ENCODE measurements at regions not wholly inside any gene's neighbourhood (a gene's known extent, or its start where the extent isn't known, plus 50 kb on each side); places are given as distances from the start of the nearest gene placed in this dataset.

- H3K27me3 Mint-ChIP-seq (ENCODE audit: low read depth), result no peaks in the 10 kb centered on the region
- no peaks in the 10 kb centered on the region for H3K36me3 Mint-ChIP-seq (ENCODE audit: insufficient read depth)
- H3K4me1 Mint-ChIP-seq (ENCODE audit: low read depth), result no peaks in the 10 kb centered on the region
- H3K4me3 Mint-ChIP-seq, result no peak overlapping the region
- DNase-seq, result no peak
- no peaks in the 10 kb centered on the region for H3K9me3 Mint-ChIP-seq
- ATAC-seq, result no peak
Measured at GRCh38 chr12:24066097-24066496, 116.6 kb upstream of the SOX5 start.

GRCh38 chr12:24062642-24063245, 113.3 kb upstream of the SOX5 start:
- H3K4me3 Mint-ChIP-seq, result no peak overlapping the region
- no peaks in the 10 kb centered on the region for H3K36me3 Mint-ChIP-seq (ENCODE audit: insufficient read depth)
- no peaks in the 10 kb centered on the region for H3K9me3 Mint-ChIP-seq
- ATAC-seq (no peak), DNase-seq (no peak)
- H3K4me1 Mint-ChIP-seq (ENCODE audit: low read depth), result no peaks in the 10 kb centered on the region
- no peaks in the 10 kb centered on the region for H3K27me3 Mint-ChIP-seq (ENCODE audit: low read depth)

DNA sequence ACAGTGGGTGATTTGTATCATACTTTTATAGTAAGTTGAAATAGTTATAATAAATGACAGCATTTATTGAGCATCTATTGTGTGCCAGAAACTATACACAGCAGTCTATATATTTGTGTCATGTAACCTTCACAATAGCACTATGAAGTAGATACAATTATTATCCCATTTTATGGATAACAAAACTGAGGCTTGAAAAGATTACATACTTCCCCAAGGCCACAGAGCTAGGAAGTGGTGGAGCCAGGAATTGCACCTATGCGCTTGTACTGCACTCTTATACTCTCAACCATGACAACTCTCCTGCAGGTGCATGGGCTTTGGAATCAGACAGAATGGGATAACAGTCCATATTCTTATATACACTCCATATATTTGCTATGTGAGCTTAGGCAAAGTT, 110.6 kb upstream of the SOX5 start:
- DNase-seq (no peak), ATAC-seq (no peak)
- no peaks in the 10 kb centered on the region for H3K4me1 Mint-ChIP-seq (ENCODE audit: low read depth)
- no peak overlapping the region for H3K4me3 Mint-ChIP-seq
- no peaks in the 10 kb centered on the region for H3K27me3 Mint-ChIP-seq (ENCODE audit: low read depth)
- no peaks in the 10 kb centered on the region for H3K9me3 Mint-ChIP-seq
- H3K36me3 Mint-ChIP-seq (ENCODE audit: insufficient read depth), result no peaks in the 10 kb centered on the region

DNA sequence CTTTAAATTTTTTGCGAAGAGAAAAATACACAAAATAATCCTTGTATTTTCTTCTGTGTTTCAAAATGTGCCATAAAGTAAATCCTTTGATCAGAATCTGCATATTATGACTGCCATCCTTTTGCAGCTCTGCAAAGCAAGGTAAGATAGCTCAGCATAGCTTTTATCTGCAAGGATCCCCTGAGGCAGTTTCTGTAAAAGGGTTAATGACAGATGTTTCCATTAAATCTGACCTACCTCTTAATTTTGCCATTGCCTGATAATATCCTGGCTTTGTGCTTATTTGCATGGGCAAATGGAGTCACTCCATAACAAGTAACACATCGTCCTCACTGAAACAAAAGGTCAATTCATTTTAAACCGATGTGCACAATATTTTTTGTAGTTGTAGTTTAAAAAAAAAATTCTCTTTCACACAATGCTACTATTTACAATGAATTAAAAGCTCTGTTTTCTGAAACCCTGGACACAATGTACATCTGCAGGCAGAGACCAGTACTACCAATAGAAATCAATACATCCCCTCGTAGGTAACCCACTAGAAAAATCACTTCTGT, 108.5 kb upstream of the SOX5 start:
- H3K27me3 Mint-ChIP-seq (ENCODE audit: low read depth), result no peaks in the 10 kb centered on the region
- H3K9me3 Mint-ChIP-seq, result no peaks in the 10 kb centered on the region
- DNase-seq (no peak), ATAC-seq (no peak)
- H3K4me3 Mint-ChIP-seq, result no peak overlapping the region
- no peaks in the 10 kb centered on the region for H3K4me1 Mint-ChIP-seq (ENCODE audit: low read depth)
- no peaks in the 10 kb centered on the region for H3K36me3 Mint-ChIP-seq (ENCODE audit: insufficient read depth)

DNA sequence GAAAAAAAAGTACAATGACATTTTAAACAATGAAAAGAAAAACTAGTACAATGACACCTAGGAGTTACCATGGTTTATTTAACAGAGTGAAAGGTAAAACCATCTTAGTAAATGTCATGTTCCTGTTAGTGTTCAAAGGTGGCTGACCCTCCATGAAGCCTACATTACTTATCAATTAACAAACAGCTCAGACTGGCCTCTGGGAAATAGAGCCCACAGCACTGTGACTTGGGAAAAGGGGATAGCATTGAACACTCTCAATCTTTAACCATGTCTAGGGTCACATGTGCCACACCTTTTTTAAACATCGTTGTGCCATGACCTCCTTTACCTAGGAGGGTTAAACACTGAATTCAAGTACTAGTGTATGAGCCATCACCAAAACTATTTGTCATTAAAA, 106.3 kb upstream of the SOX5 start:
- Mint-ChIP-seq H3K27me3 (ENCODE audit: low read depth) (no peaks in the 10 kb centered on the region), H3K36me3 (ENCODE audit: insufficient read depth) (no peaks in the 10 kb centered on the region), H3K9me3 (no peaks in the 10 kb centered on the region), H3K4me3 (no peak overlapping the region), H3K4me1 (ENCODE audit: low read depth) (no peaks in the 10 kb centered on the region)
- no peak for ATAC-seq
- DNase-seq, result no peak

- ATAC-seq (no peak), DNase-seq (no peak)
- H3K36me3 Mint-ChIP-seq (ENCODE audit: insufficient read depth), result no peaks in the 10 kb centered on the region
- H3K4me3 Mint-ChIP-seq, result no peak overlapping the region
- H3K27me3 Mint-ChIP-seq (ENCODE audit: low read depth), result no peaks in the 10 kb centered on the region
- peaks cover 3% of the 10 kb centered on the region for H3K9me3 Mint-ChIP-seq
- no peaks in the 10 kb centered on the region for H3K4me1 Mint-ChIP-seq (ENCODE audit: low read depth)
Measured at GRCh38 chr12:24054416-24054815, 104.9 kb upstream of the SOX5 start.

- Mint-ChIP-seq H3K9me3 (peaks cover 10% of the 10 kb centered on the region), H3K27me3 (ENCODE audit: low read depth) (no peaks in the 10 kb centered on the region), H3K36me3 (ENCODE audit: insufficient read depth) (no peaks in the 10 kb centered on the region), H3K4me1 (ENCODE audit: low read depth) (peaks cover 2% of the 10 kb centered on the region), H3K4me3 (no peak overlapping the region)
- ATAC-seq (no peak), DNase-seq (no peak)
Measured at GRCh38 chr12:24049728-24050127, 100.3 kb upstream of the SOX5 start.

DNA sequence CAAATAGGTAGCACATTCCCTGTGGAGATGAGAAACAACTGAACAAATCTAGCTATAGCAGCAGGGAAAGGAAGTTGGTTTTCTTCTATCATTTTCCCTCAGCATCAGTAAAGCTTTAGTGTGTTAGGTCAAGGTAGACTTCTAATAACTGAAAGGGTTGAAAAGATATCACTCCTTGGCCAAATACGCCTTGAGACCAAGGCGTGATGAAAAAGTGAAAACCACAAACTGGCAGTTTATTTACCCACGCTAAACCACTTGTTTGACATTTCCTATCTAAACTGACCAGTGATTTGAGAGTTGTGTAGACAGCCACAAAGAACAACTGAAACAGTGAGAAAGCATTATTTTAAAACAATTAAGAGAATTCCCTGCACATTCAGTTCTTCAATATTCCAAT, 99.6 kb upstream of the SOX5 start:
- ATAC-seq (no peak), DNase-seq (no peak)
- peaks cover 10% of the 10 kb centered on the region for H3K9me3 Mint-ChIP-seq
- no peak overlapping the region for H3K4me3 Mint-ChIP-seq
- H3K4me1 Mint-ChIP-seq (ENCODE audit: low read depth), result peaks cover 2% of the 10 kb centered on the region
- no peaks in the 10 kb centered on the region for H3K27me3 Mint-ChIP-seq (ENCODE audit: low read depth)
- no peaks in the 10 kb centered on the region for H3K36me3 Mint-ChIP-seq (ENCODE audit: insufficient read depth)

- no peak for DNase-seq
- no peak for ATAC-seq
- peaks cover 2% of the 10 kb centered on the region for H3K4me1 Mint-ChIP-seq (ENCODE audit: low read depth)
- no peak overlapping the region for H3K4me3 Mint-ChIP-seq
- H3K36me3 Mint-ChIP-seq (ENCODE audit: insufficient read depth), result no peaks in the 10 kb centered on the region
- H3K9me3 Mint-ChIP-seq, result peaks cover 10% of the 10 kb centered on the region
- H3K27me3 Mint-ChIP-seq (ENCODE audit: low read depth), result no peaks in the 10 kb centered on the region
Measured at GRCh38 chr12:24048446-24048845, 99.0 kb upstream of the SOX5 start.

DNA sequence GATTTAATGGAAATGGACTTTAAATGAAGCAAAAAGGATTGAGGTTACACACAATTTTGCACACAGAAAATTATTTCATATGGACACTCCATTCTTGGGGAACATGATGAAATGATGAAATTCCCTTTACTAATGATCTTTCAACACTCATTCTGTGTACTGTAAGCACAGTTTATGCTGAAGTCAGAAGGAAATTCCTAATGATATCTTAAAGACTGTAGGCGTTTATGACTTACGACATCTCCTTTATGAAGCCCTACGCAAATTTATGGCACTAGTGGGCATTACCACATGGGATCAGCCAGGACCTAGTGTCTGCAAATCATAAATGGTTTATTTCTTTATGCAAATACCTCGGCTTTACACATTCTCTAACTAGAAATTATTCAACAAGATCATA, 97.9 kb upstream of the SOX5 start:
- no peak overlapping the region for H3K4me3 Mint-ChIP-seq
- peaks cover 10% of the 10 kb centered on the region for H3K9me3 Mint-ChIP-seq
- DNase-seq, result no peak
- peaks cover 2% of the 10 kb centered on the region for H3K4me1 Mint-ChIP-seq (ENCODE audit: low read depth)
- no peak for ATAC-seq
- H3K36me3 Mint-ChIP-seq (ENCODE audit: insufficient read depth), result no peaks in the 10 kb centered on the region
- no peaks in the 10 kb centered on the region for H3K27me3 Mint-ChIP-seq (ENCODE audit: low read depth)

GRCh38 chr12:24045816-24046257, 96.4 kb upstream of the SOX5 start:
- Mint-ChIP-seq H3K4me1 (ENCODE audit: low read depth) (peaks cover 2% of the 10 kb centered on the region), H3K4me3 (no peak overlapping the region), H3K9me3 (peaks cover 10% of the 10 kb centered on the region), H3K27me3 (ENCODE audit: low read depth) (no peaks in the 10 kb centered on the region), H3K36me3 (ENCODE audit: insufficient read depth) (no peaks in the 10 kb centered on the region)
- DNase-seq (no peak), ATAC-seq (no peak)

- ATAC-seq (no peak), DNase-seq (no peak)
- Mint-ChIP-seq H3K36me3 (ENCODE audit: insufficient read depth) (no peaks in the 10 kb centered on the region), H3K4me3 (no peak overlapping the region), H3K9me3 (peaks cover 10% of the 10 kb centered on the region), H3K4me1 (ENCODE audit: low read depth) (peaks cover 2% of the 10 kb centered on the region), H3K27me3 (ENCODE audit: low read depth) (no peaks in the 10 kb centered on the region)
Measured at GRCh38 chr12:24044941-24045703, 95.7 kb upstream of the SOX5 start.

DNA sequence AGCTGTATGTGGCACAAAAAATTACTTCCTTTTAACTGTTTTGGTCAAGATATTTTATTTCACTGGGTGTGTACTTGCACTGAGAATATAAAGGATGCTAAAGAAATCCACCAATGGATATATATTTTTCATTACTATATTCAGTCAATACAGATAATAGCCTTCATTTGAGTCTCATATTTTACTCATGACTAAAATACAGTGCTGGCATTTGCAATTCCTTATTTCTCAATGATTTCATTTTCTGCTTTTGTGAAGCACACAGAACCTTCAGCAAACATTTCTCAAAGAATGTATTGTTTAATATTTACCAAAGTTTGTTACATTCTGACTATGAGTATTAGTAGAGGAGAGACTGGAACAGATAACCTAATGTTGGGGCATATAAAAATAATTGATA, 93.2 kb upstream of the SOX5 start:
- DNase-seq (no peak), ATAC-seq (no peak)
- Mint-ChIP-seq H3K9me3 (peaks cover 8% of the 10 kb centered on the region), H3K27me3 (ENCODE audit: low read depth) (no peaks in the 10 kb centered on the region), H3K4me1 (ENCODE audit: low read depth) (peaks cover 2% of the 10 kb centered on the region), H3K4me3 (no peak overlapping the region), H3K36me3 (ENCODE audit: insufficient read depth) (no peaks in the 10 kb centered on the region)

GRCh38 chr12:24039113-24039525, 89.6 kb upstream of the SOX5 start:
- H3K27me3 Mint-ChIP-seq (ENCODE audit: low read depth), result no peaks in the 10 kb centered on the region
- H3K9me3 Mint-ChIP-seq, result peaks cover 4% of the 10 kb centered on the region
- DNase-seq, result no peak
- no peaks in the 10 kb centered on the region for H3K4me1 Mint-ChIP-seq (ENCODE audit: low read depth)
- H3K4me3 Mint-ChIP-seq, result no peak overlapping the region
- ATAC-seq, result no peak
- no peaks in the 10 kb centered on the region for H3K36me3 Mint-ChIP-seq (ENCODE audit: insufficient read depth)
